ENCODE measurements at regions not wholly inside any gene's neighbourhood (a gene's known extent, or its start where the extent isn't known, plus 50 kb on each side); places are given as distances from the start of the nearest gene placed in this dataset.
"Not testable (repeated sequence)": the region's sequence is repeated elsewhere in the genome, so short reads cannot be mapped to it uniquely, and the experiment has no call there.

DNA sequence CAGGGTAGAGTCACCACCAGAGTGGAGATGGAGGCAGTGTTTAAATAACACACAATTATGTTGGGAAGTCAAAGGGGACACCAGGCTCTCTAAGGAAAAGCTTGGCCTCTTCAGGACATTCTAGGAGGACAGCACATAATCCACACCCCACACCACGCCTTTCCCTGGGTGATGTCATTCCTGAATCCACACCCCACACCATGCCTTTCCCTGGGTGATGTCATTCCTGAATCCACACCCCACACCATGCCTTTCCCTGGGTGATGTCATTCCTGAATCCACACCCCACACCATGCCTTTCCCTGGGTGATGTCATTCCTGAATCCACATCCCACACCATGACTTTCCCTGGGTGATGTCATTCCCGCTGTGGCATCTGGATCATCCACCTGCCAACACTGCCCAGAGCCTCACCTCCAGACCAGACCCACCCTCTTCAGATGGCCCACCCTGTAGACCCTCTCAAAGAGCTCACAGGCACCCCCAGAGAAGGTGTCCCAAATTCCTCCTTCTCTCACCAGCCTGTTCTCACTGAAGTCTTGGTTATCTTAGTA lies 541.5 kb upstream of the B3GAT1 start:
- H3K27ac Mint-ChIP-seq; DNase-seq; H3K4me1 Mint-ChIP-seq (ENCODE audit: low read depth); H3K9me3 Mint-ChIP-seq; H3K36me3 Mint-ChIP-seq (ENCODE audit: low read depth); H3K4me3 Mint-ChIP-seq: not testable (repeated sequence)
- peaks cover 39% of the 10 kb centered on the region for H3K27me3 Mint-ChIP-seq

DNA sequence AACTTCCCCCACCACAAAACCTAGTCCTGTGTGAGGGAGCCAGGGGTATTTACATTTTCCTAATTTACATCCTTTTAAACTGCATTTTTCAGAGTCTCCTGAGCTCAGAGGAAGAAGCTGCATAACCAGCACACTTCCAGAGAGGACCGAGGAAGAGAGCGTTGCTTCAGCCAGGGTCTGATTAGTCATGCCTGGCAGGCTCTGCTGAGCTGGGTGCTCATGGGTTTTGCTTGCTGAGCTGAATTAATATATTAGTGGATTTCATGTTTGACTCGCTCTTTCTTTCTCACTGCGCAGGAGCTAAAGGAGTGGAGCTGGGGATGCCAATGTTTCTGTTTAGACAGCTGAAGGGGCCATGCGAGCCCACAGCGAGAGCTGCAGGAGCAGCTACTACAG lies 539.3 kb upstream of the B3GAT1 start:
- Mint-ChIP-seq H3K27me3 (peaks cover 47% of the 10 kb centered on the region), H3K4me1 (ENCODE audit: low read depth) (no peaks in the 10 kb centered on the region), H3K4me3 (no peak overlapping the region), H3K27ac (no peak overlapping the region), H3K36me3 (ENCODE audit: low read depth) (no peaks in the 10 kb centered on the region), H3K9me3 (no peaks in the 10 kb centered on the region)
- no peak for DNase-seq

DNA sequence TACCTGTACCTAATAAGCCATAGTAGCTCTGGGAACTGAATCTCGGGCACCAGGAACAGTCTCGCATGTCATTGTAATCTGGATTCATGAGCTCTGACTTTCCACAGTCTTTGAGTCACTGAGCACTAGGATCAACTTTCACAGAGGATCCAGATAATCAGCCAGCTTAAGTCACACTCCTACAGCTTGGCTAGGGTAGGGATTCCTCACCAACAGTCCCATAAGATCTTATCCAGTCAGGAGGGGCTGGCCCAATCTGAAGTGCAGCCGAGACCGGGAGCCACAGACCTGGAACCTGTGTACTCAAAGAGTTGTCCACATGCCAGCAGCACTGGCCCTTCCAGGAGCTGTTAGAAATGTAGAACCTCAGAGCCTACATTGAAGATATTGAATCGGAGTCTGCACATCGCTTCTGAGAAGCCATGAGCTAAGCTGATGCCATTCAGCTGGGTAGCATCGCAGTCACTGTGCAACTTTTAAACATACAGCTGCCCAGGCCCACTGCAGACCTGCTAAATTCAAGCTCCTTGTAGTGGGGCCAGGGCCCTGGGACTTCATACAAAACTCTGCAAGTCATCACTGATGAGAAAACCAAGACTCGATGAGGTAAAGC lies 538.8 kb upstream of the B3GAT1 start:
- DNase-seq = no peak
- no peaks in the 10 kb centered on the region for H3K9me3 Mint-ChIP-seq
- H3K36me3 Mint-ChIP-seq (ENCODE audit: low read depth) = no peaks in the 10 kb centered on the region
- H3K27ac Mint-ChIP-seq = no peak overlapping the region
- H3K4me1 Mint-ChIP-seq (ENCODE audit: low read depth) = no peaks in the 10 kb centered on the region
- H3K27me3 Mint-ChIP-seq = peaks cover 50% of the 10 kb centered on the region
- H3K4me3 Mint-ChIP-seq = no peak overlapping the region

DNA sequence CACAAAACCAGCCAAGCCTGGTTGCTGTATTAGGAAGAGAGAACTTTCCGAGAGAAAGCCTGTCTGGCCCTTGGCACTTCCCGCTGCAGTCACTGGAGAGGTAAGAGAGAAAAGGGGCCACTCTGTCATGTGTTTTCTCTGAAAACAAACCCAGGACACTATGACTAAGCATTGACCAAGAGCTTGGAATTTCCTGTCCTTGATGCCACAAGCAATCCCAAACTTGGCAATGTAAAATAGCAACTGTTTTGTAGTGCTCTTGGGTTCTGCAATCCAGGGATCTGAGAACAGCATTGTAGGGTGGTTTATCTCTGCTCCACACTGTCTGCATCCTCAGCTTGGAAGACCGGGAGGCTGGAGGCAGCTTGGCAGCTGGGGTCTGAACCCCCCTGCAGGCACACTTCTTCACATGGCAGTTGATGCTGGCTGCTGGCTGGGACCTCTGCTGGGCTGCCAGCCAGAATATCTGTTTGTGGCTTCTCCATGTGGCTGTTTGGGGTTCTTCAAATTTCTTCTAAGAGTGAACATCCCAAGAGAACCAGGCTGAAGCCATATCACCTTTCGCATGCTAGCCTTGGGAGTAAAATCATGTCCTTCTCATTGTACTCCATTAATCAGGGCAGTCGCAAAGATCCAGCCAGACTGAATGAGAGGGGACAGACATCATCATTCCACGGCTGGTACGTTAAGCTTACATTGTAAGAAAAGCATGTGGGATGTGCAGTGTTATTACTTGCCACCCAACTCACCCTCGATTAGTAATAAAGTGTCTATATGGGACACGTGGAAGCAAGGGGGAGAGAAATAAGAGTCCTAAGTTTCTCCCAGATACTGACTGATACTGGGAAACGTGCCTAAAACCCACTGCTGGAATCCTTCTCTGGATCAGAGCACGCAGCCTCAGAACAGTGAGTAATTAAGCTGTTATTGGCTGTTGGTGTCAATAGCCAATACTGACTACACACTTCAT lies 537.4 kb upstream of the B3GAT1 start:
- no peak for DNase-seq

DNA sequence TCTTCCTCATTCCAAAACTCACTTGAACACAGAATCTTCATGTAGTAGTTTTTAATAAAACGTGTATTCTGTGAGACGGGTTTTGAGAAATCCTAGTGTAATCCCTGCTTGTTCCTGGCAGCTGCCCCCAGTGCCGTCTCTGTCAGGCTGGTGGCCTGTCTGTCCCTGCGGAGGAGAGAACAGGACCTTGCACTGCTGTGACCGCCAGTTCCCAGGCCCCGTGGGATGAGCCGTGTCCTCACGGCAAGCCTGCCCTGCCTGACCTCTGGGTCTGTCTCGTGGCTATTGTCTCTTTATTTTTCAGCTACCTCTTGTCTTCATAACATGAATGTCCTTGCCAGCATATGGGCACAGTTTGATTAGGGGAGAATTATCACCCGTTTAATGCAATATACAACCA lies 535.5 kb upstream of the B3GAT1 start:
- Mint-ChIP-seq H3K9me3 (no peaks in the 10 kb centered on the region), H3K36me3 (ENCODE audit: low read depth) (no peaks in the 10 kb centered on the region), H3K4me1 (ENCODE audit: low read depth) (no peaks in the 10 kb centered on the region), H3K4me3 (no peak overlapping the region), H3K27ac (no peak overlapping the region), H3K27me3 (peaks cover 43% of the 10 kb centered on the region)
- no peak for DNase-seq

More for the DNA sequence above, 537.4 kb upstream of the B3GAT1 start:
- Mint-ChIP-seq H3K9me3 (no peaks in the 10 kb centered on the region), H3K4me3 (no peak overlapping the region), H3K27me3 (peaks cover 48% of the 10 kb centered on the region), H3K36me3 (ENCODE audit: low read depth) (no peaks in the 10 kb centered on the region), H3K27ac (no peak overlapping the region), H3K4me1 (ENCODE audit: low read depth) (no peaks in the 10 kb centered on the region)

DNA sequence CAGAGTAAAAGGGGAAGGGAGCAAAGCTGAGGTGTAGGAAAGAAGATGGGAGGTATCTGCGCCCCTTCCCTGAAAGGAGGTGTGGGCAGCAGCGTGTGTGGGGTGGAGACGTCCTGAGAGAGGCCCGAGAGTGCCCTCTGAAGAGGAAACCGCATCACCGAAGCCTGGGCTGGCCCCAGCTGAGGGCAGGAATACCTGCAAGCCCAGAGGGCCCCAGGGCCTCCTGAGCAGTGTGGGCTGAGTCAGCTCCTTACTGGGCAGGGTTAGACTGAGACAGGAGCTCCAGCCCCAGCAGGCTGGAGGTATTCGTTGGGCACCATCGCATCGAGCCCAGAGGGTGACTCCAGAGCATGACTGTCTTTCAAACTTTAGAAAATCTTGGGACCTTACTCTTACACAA lies 534.0 kb upstream of the B3GAT1 start:
- H3K4me1 Mint-ChIP-seq (ENCODE audit: low read depth) = no peaks in the 10 kb centered on the region
- H3K4me3 Mint-ChIP-seq = no peak overlapping the region
- no peak overlapping the region for H3K27ac Mint-ChIP-seq
- H3K36me3 Mint-ChIP-seq (ENCODE audit: low read depth) = no peaks in the 10 kb centered on the region
- no peaks in the 10 kb centered on the region for H3K9me3 Mint-ChIP-seq
- no peak for DNase-seq
- H3K27me3 Mint-ChIP-seq = peaks cover 44% of the 10 kb centered on the region

DNA sequence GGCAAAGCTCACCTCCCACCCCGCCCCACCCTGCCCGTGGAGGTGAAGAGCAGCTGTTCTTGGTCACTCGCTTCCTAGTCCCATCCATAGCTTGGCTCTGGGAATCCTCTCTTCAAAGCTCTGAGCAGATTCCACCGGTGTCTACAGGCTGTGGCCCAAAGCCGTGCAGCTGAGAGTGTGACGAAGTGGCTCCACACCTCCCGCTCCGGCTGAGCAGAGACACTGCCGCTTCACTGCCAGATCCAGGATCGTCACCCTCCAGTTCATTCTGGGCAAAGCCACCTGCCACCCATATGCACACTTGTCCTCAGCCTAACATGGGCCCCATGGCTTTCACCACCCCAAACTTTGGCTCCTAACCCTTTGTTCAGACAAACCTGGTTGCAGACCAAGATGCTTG lies 532.9 kb upstream of the B3GAT1 start:
- no peaks in the 10 kb centered on the region for H3K4me1 Mint-ChIP-seq (ENCODE audit: low read depth)
- H3K4me3 Mint-ChIP-seq = no peak overlapping the region
- no peak for DNase-seq
- H3K27ac Mint-ChIP-seq = no peak overlapping the region
- H3K27me3 Mint-ChIP-seq = peaks cover 44% of the 10 kb centered on the region
- no peaks in the 10 kb centered on the region for H3K9me3 Mint-ChIP-seq
- H3K36me3 Mint-ChIP-seq (ENCODE audit: low read depth) = no peaks in the 10 kb centered on the region

DNA sequence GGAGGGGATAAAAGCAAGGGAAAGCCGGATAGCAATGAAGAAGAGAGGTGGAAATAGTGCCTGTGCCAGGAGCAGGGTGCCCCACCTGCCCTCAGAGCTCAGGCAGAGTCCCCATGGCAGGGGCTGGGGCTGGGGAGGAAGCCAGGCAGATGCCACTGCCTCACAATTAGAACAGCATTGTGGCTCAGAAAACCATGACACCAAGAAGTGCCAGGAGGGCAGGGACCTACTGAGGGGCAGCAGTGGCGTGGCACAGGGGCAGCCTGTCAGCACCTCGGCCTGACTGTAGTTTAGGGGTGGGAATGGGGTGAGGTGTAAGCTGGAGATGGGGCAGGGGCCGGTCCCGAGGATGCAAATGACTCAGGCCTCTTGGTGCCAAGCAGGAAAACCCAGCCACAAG lies 532.1 kb upstream of the B3GAT1 start:
- DNase-seq = no peak
- Mint-ChIP-seq H3K4me1 (ENCODE audit: low read depth) (no peaks in the 10 kb centered on the region), H3K4me3 (no peak overlapping the region), H3K27ac (no peak overlapping the region), H3K36me3 (ENCODE audit: low read depth) (no peaks in the 10 kb centered on the region), H3K9me3 (no peaks in the 10 kb centered on the region), H3K27me3 (peaks cover 40% of the 10 kb centered on the region)

DNA sequence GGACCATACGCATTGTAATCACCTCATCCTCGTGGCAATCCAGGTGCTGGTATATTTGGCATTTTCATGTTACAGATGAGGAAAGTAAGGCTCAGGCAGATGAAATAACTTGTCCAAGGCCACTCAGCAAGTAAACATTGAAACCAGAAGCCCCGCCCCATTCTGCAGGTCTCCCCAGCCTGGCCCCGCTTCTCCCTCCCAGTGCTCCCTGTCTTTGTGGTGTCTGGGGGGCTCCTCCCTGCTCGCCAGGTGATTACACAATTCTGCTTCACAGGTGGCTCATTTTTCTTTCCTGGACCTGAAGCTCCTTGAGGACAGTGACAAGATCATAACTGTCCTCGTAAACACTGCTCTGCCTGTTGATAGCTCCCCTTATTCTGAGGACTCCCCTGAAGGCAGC lies 531.5 kb upstream of the B3GAT1 start:
- Mint-ChIP-seq H3K4me3 (no peak overlapping the region), H3K36me3 (ENCODE audit: low read depth) (no peaks in the 10 kb centered on the region), H3K27ac (no peak overlapping the region), H3K4me1 (ENCODE audit: low read depth) (no peaks in the 10 kb centered on the region), H3K27me3 (peaks cover 35% of the 10 kb centered on the region), H3K9me3 (no peaks in the 10 kb centered on the region)
- DNase-seq = no peak

DNA sequence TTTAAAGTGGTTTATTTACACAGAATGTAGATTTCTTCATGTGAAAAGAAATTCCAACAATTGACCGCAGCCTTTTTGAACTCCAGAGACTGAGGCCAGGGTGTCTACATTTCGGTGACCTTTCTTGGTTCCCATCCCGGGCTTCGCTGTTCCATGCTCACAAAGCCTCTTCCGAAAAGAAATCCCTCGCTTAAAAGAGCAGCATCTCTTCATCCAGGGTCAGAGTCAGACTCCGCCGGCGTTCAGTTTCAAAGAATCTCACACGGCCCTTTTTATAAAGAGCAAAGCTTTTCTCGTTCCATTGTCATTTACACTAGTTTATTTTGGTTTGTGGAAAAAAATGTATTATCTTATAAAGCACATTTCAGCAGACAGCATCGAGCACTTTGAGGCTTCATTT lies 530.6 kb upstream of the B3GAT1 start:
- Mint-ChIP-seq H3K4me3 (no peak overlapping the region), H3K4me1 (ENCODE audit: low read depth) (no peaks in the 10 kb centered on the region), H3K36me3 (ENCODE audit: low read depth) (no peaks in the 10 kb centered on the region), H3K27ac (no peak overlapping the region), H3K27me3 (peaks cover 29% of the 10 kb centered on the region), H3K9me3 (no peaks in the 10 kb centered on the region)
- no peak for DNase-seq

DNA sequence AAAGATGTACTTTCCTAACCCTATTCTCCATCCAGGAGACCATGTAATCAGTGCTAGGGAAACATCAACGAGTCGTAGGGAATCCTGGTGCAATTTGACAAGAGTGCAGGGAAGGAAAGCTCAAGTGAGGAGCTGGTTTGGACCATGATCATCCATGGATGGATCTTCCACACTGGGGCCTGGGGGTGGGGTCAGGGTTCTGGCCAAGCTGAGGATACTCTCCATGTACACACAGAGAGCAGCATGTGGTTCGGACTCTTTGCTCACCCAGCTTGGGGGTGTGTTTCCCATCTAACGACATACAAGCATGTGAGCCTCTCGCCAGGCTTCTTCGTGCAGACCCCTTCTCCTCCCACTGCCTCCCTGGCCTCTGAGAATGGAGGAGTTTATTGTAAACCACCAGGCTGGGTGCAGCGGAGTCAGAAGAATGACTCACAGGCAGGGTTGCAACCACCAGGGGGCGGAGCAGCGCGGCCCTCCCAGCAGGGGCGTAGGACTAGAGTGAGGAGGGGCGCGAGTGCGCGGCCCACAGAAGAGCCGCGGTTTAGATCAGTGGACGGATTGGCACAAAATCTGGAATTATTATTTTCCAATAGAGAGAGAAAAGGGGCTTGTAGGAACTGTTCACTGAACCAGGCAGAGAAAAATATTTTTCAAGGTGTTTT lies 530.0 kb upstream of the B3GAT1 start:
- not testable (repeated sequence) for H3K9me3 Mint-ChIP-seq; H3K4me3 Mint-ChIP-seq; H3K36me3 Mint-ChIP-seq (ENCODE audit: low read depth); DNase-seq; H3K4me1 Mint-ChIP-seq (ENCODE audit: low read depth); H3K27ac Mint-ChIP-seq
- peaks cover 26% of the 10 kb centered on the region for H3K27me3 Mint-ChIP-seq

DNA sequence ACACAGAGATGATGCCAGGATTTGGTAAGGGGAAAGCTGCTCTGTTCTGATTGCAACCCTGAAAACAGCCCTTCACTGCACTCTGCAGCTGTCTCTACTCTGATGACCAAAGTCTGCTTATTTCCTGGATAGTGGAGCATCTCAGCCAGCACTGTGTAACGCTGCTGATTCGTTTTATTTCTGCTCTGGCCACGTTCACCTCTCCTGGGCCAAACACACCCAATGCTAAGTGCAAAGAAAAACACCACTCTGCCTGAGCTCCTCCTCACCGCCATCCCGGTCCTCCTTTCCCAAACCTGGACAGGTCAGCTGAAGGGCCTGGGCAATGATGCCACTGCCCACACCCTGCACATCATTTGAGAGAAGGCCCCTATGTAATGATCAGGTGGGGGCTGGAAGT lies 529.3 kb upstream of the B3GAT1 start:
- Mint-ChIP-seq H3K27ac (no peak overlapping the region), H3K36me3 (ENCODE audit: low read depth) (no peaks in the 10 kb centered on the region), H3K4me3 (no peak overlapping the region), H3K4me1 (ENCODE audit: low read depth) (no peaks in the 10 kb centered on the region), H3K27me3 (peaks cover 26% of the 10 kb centered on the region), H3K9me3 (no peaks in the 10 kb centered on the region)
- DNase-seq = no peak

DNA sequence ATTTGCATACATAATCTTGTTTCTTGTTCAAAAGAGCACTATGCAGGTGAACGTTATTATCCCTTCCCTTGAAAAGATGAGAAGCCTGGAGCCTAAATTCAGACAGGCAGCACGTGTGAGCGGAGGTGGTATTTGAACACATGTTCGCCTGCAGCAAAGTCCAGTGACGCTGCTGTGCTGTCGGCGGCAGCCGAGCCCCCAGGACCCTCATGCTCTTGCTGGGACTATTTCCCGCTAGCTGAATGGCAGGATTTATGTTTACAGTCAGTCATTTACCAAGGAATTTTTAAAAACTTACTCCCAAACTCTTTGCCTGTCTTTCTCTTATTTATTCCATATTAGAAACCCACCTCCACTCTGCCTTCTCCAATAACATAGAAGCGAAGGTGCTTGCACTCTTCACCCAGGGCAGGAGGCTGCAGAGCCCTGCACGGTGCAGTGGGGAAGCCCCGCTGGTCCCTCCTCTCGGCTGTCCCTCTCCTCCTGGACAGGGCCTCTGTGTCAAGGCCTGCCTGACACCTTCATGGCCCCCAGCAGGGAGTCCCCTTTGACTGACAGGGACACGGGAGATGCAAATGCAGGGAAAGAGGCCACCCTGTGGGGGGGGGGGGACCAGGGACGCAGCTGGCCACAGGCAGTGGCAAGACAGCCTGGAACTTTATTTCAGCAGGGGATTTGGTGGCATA lies 528.5 kb upstream of the B3GAT1 start:
- H3K27ac Mint-ChIP-seq = no peak overlapping the region
- no peaks in the 10 kb centered on the region for H3K36me3 Mint-ChIP-seq (ENCODE audit: low read depth)
- DNase-seq = no peak
- H3K9me3 Mint-ChIP-seq = no peaks in the 10 kb centered on the region
- H3K27me3 Mint-ChIP-seq = peaks cover 22% of the 10 kb centered on the region
- H3K4me3 Mint-ChIP-seq = no peak overlapping the region
- no peaks in the 10 kb centered on the region for H3K4me1 Mint-ChIP-seq (ENCODE audit: low read depth)

DNA sequence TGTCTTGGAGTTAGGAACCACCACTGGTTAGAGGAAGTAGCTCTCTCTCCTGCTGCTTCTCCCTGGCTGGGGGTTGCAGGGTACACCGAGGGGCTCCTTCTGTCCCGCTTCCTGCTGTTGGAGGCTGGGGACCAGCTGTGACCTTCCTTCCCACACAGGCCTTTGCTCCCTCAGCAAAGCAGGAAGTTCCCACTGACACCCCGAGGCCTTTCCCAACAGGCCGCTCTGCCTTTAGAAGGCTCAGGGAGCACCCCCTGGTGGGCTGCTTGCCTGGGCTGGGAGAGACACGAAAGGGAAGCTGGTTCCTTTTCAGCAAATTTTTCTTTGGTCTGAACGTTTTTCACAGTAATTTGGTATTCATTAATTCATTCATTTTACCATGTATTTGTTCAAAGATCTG lies 527.9 kb upstream of the B3GAT1 start:
- H3K27me3 Mint-ChIP-seq = peaks cover 22% of the 10 kb centered on the region
- no peak for DNase-seq
- no peak overlapping the region for H3K27ac Mint-ChIP-seq
- H3K9me3 Mint-ChIP-seq = no peaks in the 10 kb centered on the region
- no peaks in the 10 kb centered on the region for H3K36me3 Mint-ChIP-seq (ENCODE audit: low read depth)
- no peak overlapping the region for H3K4me3 Mint-ChIP-seq
- no peaks in the 10 kb centered on the region for H3K4me1 Mint-ChIP-seq (ENCODE audit: low read depth)

Measured in activated T-cell treated with anti-CD3 and anti-CD28 coated beads, Interleukin-2, amount 50 U/mL, for 24 hours (primary cell).